ENCODE measurements at regions not wholly inside any gene's neighbourhood (a gene's known extent, or its start where the extent isn't known, plus 50 kb on each side); places are given as distances from the start of the nearest gene placed in this dataset.

GRCh38 chr5:167452136-167452535 lies 839.3 kb upstream of the WWC1 start:
- TF ChIP-seq TCF7L2 (IDR thresholded peaks at IDR 0.05; ENCODE audit: low read depth, low read length) (no peak), CTCF (CRISPR knock-in tag; IDR thresholded peaks at IDR 0.05) (no peak), SNRNP70 (IDR thresholded peaks at IDR 0.05; ENCODE audit: low read depth, low read length) (no peak), ZNF567 (CRISPR knock-in tag; IDR thresholded peaks at IDR 0.05; ENCODE audit: borderline replicate concordance) (no peak), EZH2 (conservative IDR thresholded peaks at IDR 0.05; ENCODE audit: low read depth, low read length) (no peak)
